Lung (tissue), 11 donors: ENCODE measurements at regions not wholly inside any gene's neighbourhood (a gene's known extent, or its start where the extent isn't known, plus 50 kb on each side); places are given as distances from the start of the nearest gene placed in this dataset.

Experiments used
- ATAC-seq: fragments of 200-7000 bp; cut with Tn5 transposase; one replicate; pipeline ENCODE4 v1.9.1; 2020; ENCODE audit warnings: moderate number of reproducible peaks; ENCODE audit not compliant: insufficient read depth, low FRiP score
- DNase-seq, 3 donors: peaks; one replicate each; pipeline ENCODE4 v3.0.0-alpha.2; 2013 to 2017
- H3K27ac ChIP-seq, 2 donors: one replicate each; pipeline ENCODE4 v1.5.1; 2013; ENCODE audit warnings: mild to moderate bottlenecking in 2 of 2, moderate library complexity in 2 of 2, control low read depth in 1 of 2, inconsistent platforms in 1 of 2, low read depth in 1 of 2, low read length in 1 of 2
- H3K27me3 ChIP-seq, 3 donors: one replicate each; pipeline ENCODE4 v1.5.1; 2013; ENCODE audit warnings: low read length in 2 of 3; ENCODE audit not compliant: control insufficient read depth in 3 of 3, insufficient read depth in 3 of 3
- H3K36me3 ChIP-seq, 4 donors: one replicate each; pipeline ENCODE4 v1.5.1; 2013; ENCODE audit warnings: low read length in 4 of 4, mild to moderate bottlenecking in 1 of 4, moderate library complexity in 1 of 4; ENCODE audit not compliant: control insufficient read depth in 4 of 4, insufficient read depth in 4 of 4
- H3K4me1 ChIP-seq, 5 donors: one replicate each; pipeline ENCODE4 v1.5.1; 2013; ENCODE audit warnings: low read length in 5 of 5, mild to moderate bottlenecking in 2 of 5, moderate library complexity in 1 of 5; ENCODE audit not compliant: control insufficient read depth in 5 of 5, insufficient read depth in 5 of 5
- H3K4me3 ChIP-seq: one replicate; pipeline ENCODE4 v1.5.1; 2013; ENCODE audit warnings: mild to moderate bottlenecking, control low read depth, moderate library complexity
- H3K9ac ChIP-seq, 2 donors: one replicate each; pipeline ENCODE4 v1.5.1; 2013; ENCODE audit warnings: low read length in 2 of 2, control low read depth in 1 of 2; ENCODE audit not compliant: insufficient read depth in 1 of 2
- H3K9me3 ChIP-seq, 4 donors: one replicate each; pipeline ENCODE4 v1.5.1; 2013; ENCODE audit warnings: low read length in 3 of 4, mild to moderate bottlenecking in 1 of 4, moderate library complexity in 1 of 4; ENCODE audit not compliant: control insufficient read depth in 4 of 4, insufficient read depth in 3 of 4
- WGBS, 2 donors: extraction: QIAGEN DNeasy Blood & Tissue Kit; methylation state at CpG; one replicate each; pipeline ENCODE4 v1.1.7; 2013; 5-methylcytosine and 5-hydroxymethylcytosine counted together
- TF ChIP-seq, protein P1 (sequence below): IDR thresholded peaks from 2 replicates; pipeline ENCODE4 v1.5.1; 2012; ENCODE audit warnings: mild to moderate bottlenecking; ENCODE audit errors: control extremely low read depth, extremely low read depth
- donor health status: control.
- donor health status: control.
- donor health status: Bipolar disorder and iron deficiency.
- donor health status: healthy.
- donor health status: DM: yes; HTN: yes; CAD: no.

DNA sequence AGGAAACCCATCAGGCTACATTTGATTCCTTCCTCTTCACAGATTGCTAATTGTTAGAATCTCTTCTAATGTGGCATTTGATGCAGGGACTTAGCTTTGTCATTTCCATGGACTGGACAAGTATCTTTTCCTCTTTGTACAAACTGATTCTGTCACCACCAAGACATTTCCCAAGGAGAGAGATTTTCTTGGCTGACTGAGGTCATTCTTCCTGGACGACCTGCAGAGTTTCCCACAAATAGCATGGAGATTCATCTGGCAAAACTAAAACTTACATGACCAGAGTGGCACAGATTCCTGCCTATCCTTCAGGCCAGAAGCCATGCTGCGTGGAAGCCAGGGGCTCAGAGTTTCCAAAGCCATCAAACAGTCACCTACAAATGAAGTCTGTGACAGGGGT lies 269.2 kb upstream of the LRTM1 start:
- Histone ChIP-seq H3K4me3 (no peak overlapping the region), H3K9ac (no peak overlapping the region), H3K27me3 (no peaks in the 10 kb centered on the region), H3K9me3 (no peaks in the 10 kb centered on the region), H3K4me1 (no peaks in the 10 kb centered on the region), H3K27ac (no peak overlapping the region), H3K36me3 (no peaks in the 10 kb centered on the region)
- ATAC-seq (no peak), DNase-seq (no peak)
- TF ChIP-seq, protein P1, sequence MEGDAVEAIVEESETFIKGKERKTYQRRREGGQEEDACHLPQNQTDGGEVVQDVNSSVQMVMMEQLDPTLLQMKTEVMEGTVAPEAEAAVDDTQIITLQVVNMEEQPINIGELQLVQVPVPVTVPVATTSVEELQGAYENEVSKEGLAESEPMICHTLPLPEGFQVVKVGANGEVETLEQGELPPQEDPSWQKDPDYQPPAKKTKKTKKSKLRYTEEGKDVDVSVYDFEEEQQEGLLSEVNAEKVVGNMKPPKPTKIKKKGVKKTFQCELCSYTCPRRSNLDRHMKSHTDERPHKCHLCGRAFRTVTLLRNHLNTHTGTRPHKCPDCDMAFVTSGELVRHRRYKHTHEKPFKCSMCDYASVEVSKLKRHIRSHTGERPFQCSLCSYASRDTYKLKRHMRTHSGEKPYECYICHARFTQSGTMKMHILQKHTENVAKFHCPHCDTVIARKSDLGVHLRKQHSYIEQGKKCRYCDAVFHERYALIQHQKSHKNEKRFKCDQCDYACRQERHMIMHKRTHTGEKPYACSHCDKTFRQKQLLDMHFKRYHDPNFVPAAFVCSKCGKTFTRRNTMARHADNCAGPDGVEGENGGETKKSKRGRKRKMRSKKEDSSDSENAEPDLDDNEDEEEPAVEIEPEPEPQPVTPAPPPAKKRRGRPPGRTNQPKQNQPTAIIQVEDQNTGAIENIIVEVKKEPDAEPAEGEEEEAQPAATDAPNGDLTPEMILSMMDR, result no peak
- WGBS, 2 donors, result 68 to 75% methylated on average over 2 of the region's 2 CpGs

DNA sequence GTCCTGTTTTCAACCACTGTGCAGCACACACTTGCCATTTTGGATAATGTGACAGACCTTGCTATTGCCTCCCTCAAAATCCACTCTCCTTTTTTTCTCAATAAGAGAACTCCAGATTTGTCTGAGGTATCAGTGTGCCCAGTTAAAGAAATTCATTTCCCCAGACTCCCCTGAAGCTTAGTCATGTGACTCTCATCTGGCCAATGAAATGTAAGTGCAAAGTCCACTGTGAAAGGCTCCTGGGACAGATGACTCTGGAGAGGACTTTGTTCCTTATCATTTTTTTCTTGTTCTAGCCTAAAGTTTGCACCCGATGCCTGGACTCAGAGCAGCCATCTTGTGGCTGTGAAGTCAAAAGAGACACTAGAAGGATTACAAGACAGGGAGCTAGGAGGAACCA lies 268.6 kb upstream of the LRTM1 start:
- Histone ChIP-seq H3K4me3 (no peak overlapping the region), H3K9ac (no peak overlapping the region), H3K27me3 (no peaks in the 10 kb centered on the region), H3K9me3 (no peaks in the 10 kb centered on the region), H3K27ac (no peak overlapping the region), H3K4me1 (no peaks in the 10 kb centered on the region), H3K36me3 (no peaks in the 10 kb centered on the region)
- WGBS, 2 donors, result 86 to 89% methylated on average over 1 of the region's 1 CpG
- DNase-seq (no peak), ATAC-seq (no peak)
- TF ChIP-seq, protein P1, result no peak

DNA sequence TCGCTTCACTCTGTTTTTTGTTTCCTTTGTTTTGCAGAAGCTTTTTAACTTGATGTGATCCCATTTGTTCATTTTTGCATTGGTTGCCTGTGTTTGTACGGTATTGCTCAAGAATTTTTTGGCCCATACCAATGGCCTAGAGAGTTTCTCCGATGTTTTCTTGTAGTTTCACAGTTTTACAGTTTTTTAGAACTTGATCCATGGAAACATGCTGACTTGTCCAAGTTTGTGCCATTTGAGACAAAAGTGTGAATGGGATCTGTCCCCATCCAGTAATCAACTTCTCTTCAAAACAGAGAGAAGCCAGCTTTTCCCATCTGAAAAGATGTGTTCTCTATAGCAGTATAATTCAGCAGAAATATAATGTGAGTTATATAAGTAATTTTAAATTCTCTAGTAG lies 266.5 kb upstream of the LRTM1 start:
- Histone ChIP-seq H3K4me1 (no peaks in the 10 kb centered on the region), H3K27ac (no peak overlapping the region), H3K4me3 (no peak overlapping the region), H3K27me3 (no peaks in the 10 kb centered on the region), H3K36me3 (no peaks in the 10 kb centered on the region), H3K9me3 (no peaks in the 10 kb centered on the region), H3K9ac (no peak overlapping the region)
- DNase-seq, result no peak
- ATAC-seq, result no peak
- WGBS, 2 donors, result 87 to 89% methylated on average over 3 of the region's 3 CpGs
- TF ChIP-seq, protein P1, result no peak
